ENCODE measurements at regions not wholly inside any gene's neighbourhood (a gene's known extent, or its start where the extent isn't known, plus 50 kb on each side); places are given as distances from the start of the nearest gene placed in this dataset.
A peak's percentile ranks its signal among the peaks of the same experiment; 100 is the strongest.

DNA sequence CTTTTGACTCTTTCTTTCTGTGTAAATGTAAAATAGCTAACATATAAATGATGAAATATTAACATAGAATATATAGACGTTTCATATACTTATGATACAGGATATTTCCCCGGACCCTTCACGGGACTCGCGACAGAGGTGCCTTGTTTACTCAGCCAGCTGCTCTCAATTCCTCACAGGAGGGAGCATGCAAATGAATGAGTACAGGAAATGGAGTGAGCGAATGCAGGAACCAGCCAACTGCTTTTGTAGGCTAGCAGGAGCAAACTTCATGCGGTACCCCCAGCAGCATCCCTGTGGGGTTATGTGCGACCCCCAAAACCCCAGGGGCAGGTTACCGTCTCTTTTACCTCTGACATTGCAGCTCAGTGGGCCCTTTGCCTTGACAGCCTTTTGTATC lies 110.3 kb upstream of the PDHA2 start:
- Mint-ChIP-seq H3K4me1 (no peaks in the 10 kb centered on the region), H3K9me3 (peaks cover 3 to 15% (median 6%) of the 10 kb centered on the region in 7 donors), H3K4me3 (no peak overlapping the region), H3K27me3 (ENCODE audit: low read depth in 3 of 3) (peaks cover 0 to 2% (median 0%) of the 10 kb centered on the region in 3 donors), H3K27ac (no peak overlapping the region), H3K36me3 (no peaks in the 10 kb centered on the region)
- TF ChIP-seq, protein P1, sequence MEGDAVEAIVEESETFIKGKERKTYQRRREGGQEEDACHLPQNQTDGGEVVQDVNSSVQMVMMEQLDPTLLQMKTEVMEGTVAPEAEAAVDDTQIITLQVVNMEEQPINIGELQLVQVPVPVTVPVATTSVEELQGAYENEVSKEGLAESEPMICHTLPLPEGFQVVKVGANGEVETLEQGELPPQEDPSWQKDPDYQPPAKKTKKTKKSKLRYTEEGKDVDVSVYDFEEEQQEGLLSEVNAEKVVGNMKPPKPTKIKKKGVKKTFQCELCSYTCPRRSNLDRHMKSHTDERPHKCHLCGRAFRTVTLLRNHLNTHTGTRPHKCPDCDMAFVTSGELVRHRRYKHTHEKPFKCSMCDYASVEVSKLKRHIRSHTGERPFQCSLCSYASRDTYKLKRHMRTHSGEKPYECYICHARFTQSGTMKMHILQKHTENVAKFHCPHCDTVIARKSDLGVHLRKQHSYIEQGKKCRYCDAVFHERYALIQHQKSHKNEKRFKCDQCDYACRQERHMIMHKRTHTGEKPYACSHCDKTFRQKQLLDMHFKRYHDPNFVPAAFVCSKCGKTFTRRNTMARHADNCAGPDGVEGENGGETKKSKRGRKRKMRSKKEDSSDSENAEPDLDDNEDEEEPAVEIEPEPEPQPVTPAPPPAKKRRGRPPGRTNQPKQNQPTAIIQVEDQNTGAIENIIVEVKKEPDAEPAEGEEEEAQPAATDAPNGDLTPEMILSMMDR (IDR thresholded peaks at IDR 0.05): no peak
- 94% methylated on average over 3 of the region's 9 CpGs for WGBS (ENCODE audit: insufficient coverage)
- H2AFZ ChIP-seq (ENCODE audit: insufficient read depth, low read depth, low read length, poor library complexity, severe bottlenecking): no peak overlapping the region
- no peak overlapping the region for H3K4me3 ChIP-seq (replicated peaks in 1 of 3; ENCODE audit: low read depth in 2 of 3, low read length in 3 of 3)
- H4K20me1 ChIP-seq (ENCODE audit: insufficient read depth, low read length): no peaks in the 10 kb centered on the region
- H3K79me2 ChIP-seq (ENCODE audit: insufficient read depth, low read length): no peaks in the 10 kb centered on the region
- no peak overlapping the region for H3K9ac ChIP-seq (ENCODE audit: insufficient read depth, low read length, poor library complexity, severe bottlenecking)
- H3K9me3 ChIP-seq (replicated peaks in 1 of 2; ENCODE audit: control insufficient read depth in 1 of 2, insufficient read depth in 1 of 2, low read length in 2 of 2): peaks cover 0 to 7% of the 10 kb centered on the region in 2 donors
- no peaks in the 10 kb centered on the region for H3K27me3 ChIP-seq (ENCODE audit: control insufficient read depth in 2 of 2, insufficient read depth in 2 of 2, low read length in 2 of 2)
- no peak overlapping the region for H3K4me2 ChIP-seq (replicated peaks; ENCODE audit: extremely low read depth, low read length, poor library complexity, severe bottlenecking)
- no peak for DNase-seq
- intact Hi-C loops (cut with micrococcal nuclease): no loop called here
- no peak overlapping the region for H3K27ac ChIP-seq (ENCODE audit: low read depth in 1 of 2, low read length in 2 of 2)
- no peaks in the 10 kb centered on the region for H3K4me1 ChIP-seq (ENCODE audit: control insufficient read depth in 1 of 2, insufficient read depth in 2 of 2, low read length in 2 of 2)
- H3K36me3 ChIP-seq (replicated peaks in 1 of 2; ENCODE audit: control insufficient read depth in 1 of 2, insufficient read depth in 2 of 2, low read length in 2 of 2): no peaks in the 10 kb centered on the region

DNA sequence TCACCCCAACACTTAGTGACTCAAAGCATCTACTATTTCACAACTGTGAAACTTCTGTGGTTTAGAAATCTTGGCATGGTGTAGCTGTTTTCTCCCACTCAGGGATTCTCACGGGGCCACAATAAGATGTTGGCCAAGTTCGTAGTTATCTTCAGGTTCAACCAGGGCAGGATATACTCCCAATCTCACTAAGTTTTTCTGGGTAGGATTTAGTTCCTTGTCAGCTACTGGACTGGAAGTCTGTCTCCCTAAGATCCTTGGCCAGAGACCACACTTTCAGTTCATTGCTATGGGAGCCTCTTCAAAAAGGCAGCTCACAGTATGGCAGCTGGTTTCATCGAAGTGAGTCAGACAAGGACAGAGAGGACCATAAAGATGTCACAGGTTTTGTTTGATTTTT lies 111.7 kb upstream of the PDHA2 start:
- Histone ChIP-seq H3K4me3 (replicated peaks in 1 of 3; ENCODE audit: low read depth in 2 of 3, low read length in 3 of 3) (no peak overlapping the region), H2AFZ (ENCODE audit: insufficient read depth, low read depth, low read length, poor library complexity, severe bottlenecking) (no peak overlapping the region), H3K9ac (ENCODE audit: insufficient read depth, low read length, poor library complexity, severe bottlenecking) (no peak overlapping the region), H3K4me1 (ENCODE audit: control insufficient read depth in 1 of 2, insufficient read depth in 2 of 2, low read length in 2 of 2) (no peaks in the 10 kb centered on the region), H3K4me2 (replicated peaks; ENCODE audit: extremely low read depth, low read length, poor library complexity, severe bottlenecking) (no peak overlapping the region), H3K36me3 (replicated peaks in 1 of 2; ENCODE audit: control insufficient read depth in 1 of 2, insufficient read depth in 2 of 2, low read length in 2 of 2) (no peaks in the 10 kb centered on the region), H3K9me3 (replicated peaks in 1 of 2; ENCODE audit: control insufficient read depth in 1 of 2, insufficient read depth in 1 of 2, low read length in 2 of 2) (peaks cover 0 to 7% of the 10 kb centered on the region in 2 donors), H3K27me3 (ENCODE audit: control insufficient read depth in 2 of 2, insufficient read depth in 2 of 2, low read length in 2 of 2) (no peaks in the 10 kb centered on the region), H3K79me2 (ENCODE audit: insufficient read depth, low read length) (no peaks in the 10 kb centered on the region), H3K27ac (ENCODE audit: low read depth in 1 of 2, low read length in 2 of 2) (no peak overlapping the region), H4K20me1 (ENCODE audit: insufficient read depth, low read length) (no peaks in the 10 kb centered on the region)
- TF ChIP-seq, protein P1 (IDR thresholded peaks at IDR 0.05): no peak
- intact Hi-C loops (cut with micrococcal nuclease): no loop called here
- Mint-ChIP-seq H3K27me3 (ENCODE audit: low read depth in 3 of 3) (peaks cover 0 to 2% (median 0%) of the 10 kb centered on the region in 3 donors), H3K4me3 (no peak overlapping the region), H3K9me3 (peaks cover 0 to 15% (median 6%) of the 10 kb centered on the region in 7 donors), H3K27ac (no peak overlapping the region), H3K36me3 (no peaks in the 10 kb centered on the region), H3K4me1 (no peaks in the 10 kb centered on the region)
- peak in 1 of 3 donors; percentile 9 for DNase-seq
- 100% methylated on average over 1 of the region's 3 CpGs for WGBS (ENCODE audit: insufficient coverage)
